KG1 (cell line): ENCODE measurements at regions not wholly inside any gene's neighbourhood (a gene's known extent, or its start where the extent isn't known, plus 50 kb on each side); places are given as distances from the start of the nearest gene placed in this dataset.
"Not testable (repeated sequence)": the region's sequence is repeated elsewhere in the genome, so short reads cannot be mapped to it uniquely, and the experiment has no call there.

Source experiments
- DNase-seq: peaks from one replicate; lab custom pipeline; 2025; lab: John Stamatoyannopoulos, UW

DNA sequence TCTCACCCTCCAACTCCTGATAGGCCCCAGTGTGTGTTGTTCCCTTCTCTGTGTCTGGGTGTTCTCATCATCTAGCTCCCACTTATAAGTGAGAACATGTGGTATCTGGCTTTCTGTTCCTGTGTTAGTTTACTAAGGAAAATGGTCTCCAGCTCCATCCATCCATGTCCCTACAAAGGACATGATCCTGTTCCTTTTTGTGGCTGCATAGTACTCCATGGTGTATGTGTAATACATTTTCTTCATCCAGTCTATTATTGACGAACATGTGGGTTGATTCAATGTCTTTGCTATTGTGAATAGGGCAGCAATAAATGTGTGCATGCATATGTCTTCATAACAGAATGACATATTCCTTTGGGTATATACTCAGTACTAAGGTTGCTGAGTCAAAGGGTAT lies 1397.0 kb downstream of the UQCRFS1 start:
- DNase-seq, result no peak

DNA sequence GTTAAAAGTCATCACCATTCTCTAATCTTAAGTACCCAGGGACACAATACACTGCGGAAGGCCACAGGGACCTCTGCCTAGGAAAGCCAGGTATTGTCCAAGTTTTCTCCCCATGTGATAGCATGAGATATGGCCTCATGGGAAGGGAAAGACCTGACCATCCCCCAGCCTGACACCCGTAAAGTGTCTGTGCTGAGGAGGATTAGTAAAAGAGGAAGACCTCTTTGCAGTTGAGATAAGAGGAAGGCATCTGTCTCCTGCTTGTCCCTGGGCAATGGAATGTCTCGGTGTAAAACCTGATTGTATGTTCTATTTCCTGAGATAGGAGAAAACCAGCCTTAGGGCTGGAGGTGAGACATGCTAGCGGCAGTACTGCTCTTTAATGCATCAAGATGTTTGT lies 1398.1 kb downstream of the UQCRFS1 start:
- DNase-seq, result not testable (repeated sequence)

DNA sequence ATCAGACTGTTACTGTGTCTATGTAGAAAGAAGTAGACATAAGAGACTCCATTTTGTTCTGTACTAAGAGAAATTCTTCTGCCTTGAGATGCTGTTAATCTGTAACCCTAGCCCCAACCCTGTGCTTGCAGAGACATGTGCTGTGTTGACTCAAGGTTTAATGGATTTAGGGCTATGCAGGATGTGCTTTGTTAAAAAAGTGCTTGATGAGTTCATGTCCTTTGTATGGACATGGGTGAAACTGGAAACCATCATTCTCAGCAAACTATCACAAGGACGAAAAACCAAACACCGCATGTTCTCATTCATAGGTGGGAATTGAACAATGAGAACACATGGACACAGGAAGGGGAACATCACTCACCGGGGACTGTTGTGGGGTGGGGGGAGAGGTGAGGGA lies 1398.7 kb downstream of the UQCRFS1 start:
- DNase-seq, result not testable (repeated sequence)

DNA sequence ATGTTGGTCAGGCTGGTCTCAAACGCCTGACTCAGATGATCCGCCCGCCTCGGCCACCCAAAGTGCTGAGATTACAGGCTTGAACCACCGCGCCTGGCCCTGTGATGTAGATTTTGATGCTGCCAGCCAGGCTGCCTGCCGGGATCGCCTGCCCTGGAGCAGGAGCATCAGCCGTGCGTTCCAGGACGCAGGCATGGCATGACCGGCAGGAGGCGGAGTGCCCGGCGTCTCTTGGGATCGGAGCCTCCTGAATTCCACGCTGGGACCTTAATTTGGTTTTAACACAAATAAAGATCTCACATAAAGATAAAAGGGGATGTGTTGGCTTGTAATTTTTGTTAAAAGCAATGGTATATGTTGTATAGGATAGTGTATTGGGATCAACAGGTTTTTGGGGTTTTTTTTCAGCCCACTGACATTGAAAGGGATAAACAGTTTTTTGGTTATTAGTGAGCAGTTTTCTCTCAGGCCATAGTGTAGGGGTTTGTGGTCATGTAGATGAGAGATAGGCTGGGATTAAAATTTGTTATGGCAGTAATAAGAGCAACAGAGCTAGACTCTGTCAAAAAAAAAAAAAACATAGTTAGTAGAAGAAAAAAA lies 1406.4 kb downstream of the UQCRFS1 start:
- no peak for DNase-seq

DNA sequence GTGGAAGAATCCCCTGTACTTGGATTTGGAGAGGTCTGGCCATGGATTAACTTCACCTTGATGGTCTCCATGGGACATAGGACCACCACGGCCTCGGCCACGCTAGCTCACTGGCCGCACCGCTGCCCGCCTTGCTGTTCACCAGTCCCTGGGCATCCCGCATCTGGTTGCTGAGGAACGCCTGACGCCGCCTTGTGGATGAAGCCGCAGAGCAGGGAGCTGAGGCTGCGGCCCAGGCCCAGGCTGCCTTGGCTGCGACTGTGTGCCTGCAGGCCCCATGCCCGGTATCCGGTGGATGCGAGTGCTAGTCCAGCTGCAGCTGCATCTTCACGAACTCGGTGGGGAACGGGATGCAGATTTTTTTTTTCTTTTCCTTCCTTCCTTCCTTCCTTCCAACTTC lies 1407.1 kb downstream of the UQCRFS1 start:
- DNase-seq, result no peak

DNA sequence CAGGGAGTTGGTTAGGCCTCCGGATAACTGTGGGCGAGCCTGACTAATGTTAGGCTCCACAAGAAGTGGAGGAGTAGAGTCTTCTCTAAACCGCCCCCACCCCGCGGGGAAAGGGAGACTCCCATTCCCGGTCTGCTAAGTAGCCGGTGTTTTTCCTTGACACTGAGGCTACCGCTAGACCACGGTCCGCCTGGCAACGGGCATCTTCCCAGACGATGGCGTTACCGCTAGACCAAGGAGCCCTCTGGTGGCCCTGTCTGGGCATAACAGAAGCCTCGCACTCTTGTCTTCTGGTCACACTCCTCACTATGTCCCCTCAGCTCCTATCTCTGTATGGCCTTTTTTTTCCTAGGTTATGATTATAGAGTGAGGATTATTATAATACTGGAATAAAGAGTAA lies 1410.7 kb downstream of the UQCRFS1 start:
- not testable (repeated sequence) for DNase-seq

DNA sequence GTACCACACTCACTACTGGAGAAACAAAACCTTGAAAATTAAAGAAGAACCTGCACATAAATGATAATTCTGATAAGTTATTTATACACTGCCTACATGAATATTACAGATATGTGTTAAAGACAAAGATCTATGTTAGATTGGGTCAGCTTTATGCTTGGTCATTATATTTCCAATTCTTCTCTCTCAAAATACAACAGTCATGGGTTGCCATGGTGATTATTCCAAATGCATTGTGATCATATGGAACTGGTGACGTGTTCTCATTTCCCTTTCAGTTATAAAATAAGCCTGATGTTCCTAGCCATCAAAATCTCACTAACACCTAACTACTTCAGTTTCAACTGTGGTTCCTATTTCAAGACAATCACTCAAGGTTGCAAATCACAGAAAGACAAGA lies 1416.4 kb downstream of the UQCRFS1 start:
- DNase-seq, result no peak

DNA sequence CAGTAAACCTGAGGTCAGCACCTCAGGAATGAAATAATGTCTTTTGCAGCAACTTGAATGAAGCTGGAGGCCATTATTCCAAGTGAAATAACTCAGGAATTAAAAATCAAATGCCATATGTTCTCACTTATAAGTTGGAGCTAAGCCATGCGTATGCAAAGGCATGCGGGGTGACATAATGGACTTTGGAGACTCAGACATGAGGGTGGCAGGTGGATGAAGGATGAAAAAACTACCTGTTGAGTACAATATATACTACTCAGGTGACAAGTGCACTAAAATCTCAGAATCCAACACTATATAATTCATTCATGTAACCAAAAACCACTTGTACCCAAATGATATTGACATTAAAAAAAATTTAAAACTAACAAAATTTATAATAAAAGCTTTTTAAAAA lies 1416.9 kb downstream of the UQCRFS1 start:
- no peak for DNase-seq

DNA sequence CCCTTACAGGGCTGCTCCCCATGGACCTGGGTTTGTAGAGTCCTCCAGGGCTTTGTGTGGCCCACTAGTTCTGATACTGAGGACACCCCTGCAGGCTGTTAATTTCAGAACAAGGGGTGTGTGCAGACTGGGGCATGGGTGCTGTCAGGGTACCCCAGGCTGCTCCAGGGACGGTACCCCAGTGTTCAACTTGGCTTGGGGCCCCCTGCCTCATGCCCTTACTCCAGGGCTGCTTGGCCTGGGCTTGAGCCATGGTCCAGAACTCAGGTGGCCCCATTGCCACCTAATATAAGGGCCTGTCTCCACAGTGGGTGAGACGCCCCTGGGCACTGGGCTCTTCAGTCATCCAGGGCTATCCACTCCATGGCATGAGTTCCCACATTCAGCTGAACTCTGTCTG lies 1417.6 kb downstream of the UQCRFS1 start:
- DNase-seq, result no peak

DNA sequence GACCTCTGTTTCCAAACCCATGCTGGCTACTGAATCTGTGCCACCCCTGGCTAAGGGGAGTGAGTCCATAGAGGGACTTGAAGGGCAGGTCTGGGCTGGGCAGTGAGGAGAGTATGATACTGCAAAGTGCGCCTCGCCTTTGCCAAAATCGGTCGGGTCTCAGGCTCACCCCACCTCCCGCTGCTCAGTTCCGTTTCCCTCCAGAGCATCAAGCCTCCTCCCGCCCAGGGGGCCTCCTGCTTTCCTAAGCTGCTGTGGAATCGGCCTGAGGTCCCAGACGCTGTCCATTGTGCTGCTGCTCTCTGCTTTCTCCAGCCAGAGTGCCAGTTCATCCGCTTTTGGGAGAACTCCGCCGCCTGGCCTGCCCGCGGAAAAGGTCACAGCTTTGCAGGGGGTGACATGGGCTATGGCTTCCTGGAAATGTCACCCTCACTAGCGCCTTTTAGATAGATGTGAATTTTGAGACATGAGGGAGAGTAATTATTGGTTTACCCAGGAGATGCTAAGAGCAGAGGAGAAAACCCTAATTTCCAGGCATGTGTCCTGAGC lies 1418.4 kb downstream of the UQCRFS1 start:
- DNase-seq, result no peak

DNA sequence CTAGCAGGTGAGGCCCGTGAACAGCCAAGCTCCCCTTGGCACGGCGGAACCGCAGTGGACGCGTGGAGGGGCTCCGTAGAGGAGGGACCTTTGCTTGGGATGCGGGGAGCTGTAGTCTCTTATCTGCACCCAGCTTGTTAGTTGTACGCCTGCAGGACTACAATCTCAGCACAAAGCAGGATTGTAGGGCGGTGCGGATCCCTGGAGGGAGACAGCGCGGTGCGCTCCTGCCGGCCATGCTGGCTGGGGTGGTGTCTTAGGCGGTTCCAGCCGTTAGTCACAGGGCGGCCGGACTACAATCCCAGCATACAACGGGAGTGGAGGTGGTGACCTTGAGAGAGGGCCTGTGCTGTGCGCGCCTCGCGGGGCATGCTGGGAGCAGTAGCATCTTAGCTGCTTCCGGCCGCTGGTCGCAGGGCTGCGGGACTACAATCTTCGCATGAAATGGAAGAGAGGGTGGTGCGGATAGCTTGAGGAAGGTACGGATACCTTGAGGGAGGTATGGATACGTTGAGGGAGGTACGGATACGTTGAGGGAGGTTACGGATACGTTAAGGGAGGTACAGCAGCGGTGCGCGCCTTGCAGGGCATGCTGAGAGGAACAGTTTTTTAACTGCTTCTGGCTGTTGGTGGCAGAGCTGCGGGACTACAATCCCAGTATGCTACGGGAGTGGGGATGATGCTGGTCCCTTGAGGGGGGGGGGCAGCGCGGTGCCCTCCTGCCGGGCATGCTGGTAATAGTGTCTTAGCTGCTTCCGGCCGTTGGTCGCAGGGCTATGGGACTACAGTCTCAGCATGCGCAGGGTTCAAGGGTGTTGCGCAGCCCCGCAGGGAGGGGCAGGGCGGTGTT lies 1419.1 kb downstream of the UQCRFS1 start:
- DNase-seq, result peak; percentile 75

DNA sequence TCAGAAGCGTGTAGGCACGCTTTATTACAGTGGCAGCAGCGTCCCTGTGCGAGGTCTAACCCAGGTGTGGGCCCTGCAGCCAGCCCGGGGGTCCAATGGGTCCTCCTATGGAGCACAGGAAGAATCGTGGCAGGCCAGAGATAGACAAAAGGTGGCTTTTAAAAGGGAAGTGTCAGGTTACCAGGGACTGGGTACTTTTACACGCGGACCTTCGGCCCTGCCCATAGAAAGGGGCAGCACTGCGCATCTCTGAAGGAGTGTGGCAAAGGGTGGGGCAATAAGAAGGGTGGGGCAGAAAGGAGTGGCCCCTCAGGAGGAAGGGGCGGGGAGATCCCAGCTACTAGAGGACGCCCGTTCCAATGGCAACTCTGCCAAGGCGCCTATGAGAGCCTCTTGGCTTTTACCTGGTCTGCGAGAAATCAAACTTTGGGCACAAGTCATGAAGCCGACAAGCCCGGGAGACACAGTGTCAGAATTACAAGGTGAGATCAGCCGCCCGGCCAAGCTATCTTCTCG lies 1419.8 kb downstream of the UQCRFS1 start:
- peak; percentile 75 for DNase-seq

DNA sequence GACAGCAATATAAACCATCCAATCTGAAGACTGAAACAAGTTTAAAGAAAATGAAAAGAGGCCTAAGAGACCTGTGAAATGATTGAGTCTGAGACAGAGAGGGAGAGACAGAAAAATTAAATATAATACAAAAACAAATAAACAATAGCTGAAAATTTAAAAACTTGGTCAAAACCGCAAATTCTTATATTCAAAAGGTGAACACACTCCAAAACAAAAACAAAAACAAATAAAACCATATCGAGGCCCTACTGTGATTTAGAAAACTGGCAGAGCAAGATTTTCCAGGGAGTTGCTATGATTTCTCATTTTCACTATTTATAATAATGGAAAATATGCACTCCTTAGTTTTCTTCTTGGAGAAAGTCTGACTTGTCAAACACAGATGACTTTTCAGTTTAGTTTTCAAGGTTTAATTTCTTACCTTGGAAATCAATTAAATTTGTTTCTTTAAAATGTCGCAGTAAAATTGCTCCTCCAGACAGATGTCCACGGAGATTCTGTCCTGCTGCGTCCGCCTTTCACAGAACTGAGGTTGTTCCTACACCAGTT lies 1420.3 kb downstream of the UQCRFS1 start:
- no peak for DNase-seq

DNA sequence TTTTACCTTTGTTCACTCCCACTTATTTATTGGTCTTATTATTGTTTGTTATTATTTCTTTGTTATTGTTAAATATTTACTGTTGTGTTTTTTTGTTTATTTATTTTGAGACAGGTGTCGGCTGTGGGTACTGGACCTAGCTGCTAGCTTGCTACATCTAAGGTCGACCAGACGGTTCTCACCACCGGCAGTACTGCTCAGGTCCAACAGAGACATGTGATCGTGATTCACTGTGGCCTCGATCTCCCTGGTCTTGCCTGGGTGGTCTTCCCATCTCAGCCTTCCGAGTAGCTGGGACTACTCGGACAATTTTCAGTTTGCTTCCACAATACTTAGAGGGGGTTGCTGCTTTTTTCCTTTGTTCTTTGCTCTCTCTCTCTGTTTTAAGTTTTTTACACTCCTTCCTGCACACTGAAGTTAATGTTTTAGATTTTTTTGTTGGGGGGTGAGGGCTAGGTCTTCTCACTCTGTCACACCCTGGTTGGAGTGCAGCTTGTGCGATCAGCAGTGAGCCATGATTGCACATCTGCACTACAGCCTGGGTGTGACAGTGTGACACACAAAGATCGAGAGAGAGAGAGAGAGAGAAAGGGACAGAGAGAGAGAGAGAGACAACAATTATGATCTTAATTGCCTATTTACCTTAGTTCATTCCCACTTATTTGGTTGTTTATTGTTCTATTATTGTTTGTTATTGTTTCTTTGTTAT lies 1432.4 kb downstream of the UQCRFS1 start:
- no peak for DNase-seq

DNA sequence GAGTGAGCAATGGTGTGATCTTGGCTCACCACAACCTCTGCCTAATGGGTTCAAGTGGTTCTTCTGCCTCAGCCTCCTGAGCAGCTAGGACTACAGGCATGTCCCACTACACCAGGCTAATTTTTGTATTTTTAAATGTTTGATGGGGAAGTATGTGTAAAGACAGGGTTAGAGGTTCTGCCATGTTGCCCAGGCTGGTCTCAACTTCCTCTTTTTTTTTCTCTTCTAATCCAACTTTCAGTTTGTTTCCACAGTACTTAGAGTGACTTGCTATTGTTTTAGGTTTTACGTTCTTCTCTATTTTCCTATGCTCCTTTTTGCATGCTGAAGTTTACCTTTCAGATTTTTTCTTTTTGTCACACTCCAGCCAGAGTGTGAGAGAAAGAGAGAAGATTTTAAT lies 1433.0 kb downstream of the UQCRFS1 start:
- DNase-seq, result no peak

DNA sequence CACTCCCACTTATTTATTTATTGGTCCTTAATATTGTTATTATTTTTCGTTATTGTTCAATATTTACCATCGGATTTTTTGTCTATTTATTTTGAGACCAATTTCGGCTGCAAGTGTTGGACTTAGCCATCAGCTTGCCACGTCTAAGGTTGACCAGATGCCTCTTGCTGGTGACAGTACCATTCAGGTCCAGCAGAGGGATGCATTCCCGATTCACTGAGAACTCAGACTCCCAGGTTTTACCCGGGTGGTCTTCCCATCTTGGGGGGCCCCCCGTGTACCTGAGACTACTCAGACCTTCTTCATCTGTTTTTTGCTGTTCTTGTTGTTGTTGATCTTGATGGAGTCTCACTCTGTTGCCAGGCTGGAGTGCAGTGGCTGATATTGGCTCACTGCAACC lies 1435.2 kb downstream of the UQCRFS1 start:
- DNase-seq, result no peak

DNA sequence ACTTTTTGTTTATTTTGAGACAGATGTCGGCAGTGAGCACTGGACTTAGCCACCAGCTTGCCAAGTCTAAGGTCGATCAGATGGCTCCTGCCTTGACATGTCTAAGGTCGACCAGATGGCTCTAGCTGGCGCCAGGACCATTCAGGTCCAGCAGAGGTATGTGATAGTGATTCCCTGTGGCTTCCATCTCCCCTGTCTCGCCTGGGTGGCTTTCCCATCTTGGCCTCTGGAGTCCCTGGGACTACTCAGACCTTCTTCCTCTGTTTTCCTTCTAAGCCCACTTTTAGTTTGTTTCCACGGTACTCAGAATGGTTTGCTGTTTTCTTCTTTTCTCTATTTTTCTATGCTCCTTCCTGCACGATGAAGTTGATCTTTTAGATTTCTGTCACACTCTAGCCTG lies 1435.7 kb downstream of the UQCRFS1 start:
- DNase-seq, result no peak

DNA sequence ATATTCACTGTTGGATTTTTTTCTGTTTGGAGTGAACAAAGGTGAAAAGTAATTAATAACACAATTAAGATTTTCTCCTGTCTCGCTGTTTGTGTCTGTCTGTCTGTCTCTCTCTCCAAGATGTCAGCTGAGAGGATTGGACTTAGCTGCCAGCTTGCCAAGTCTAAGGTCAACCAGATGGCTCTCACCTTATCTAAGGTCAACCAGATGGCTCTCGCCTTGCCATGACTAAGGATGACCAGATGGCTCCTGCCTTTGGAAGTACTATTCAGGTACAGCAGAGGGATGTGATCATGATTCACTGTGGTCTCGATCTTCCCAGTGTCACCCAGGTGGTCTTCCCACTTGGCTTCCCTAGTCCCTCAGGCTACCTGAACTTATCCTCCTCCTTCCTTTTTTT lies 1436.4 kb downstream of the UQCRFS1 start:
- no peak for DNase-seq

DNA sequence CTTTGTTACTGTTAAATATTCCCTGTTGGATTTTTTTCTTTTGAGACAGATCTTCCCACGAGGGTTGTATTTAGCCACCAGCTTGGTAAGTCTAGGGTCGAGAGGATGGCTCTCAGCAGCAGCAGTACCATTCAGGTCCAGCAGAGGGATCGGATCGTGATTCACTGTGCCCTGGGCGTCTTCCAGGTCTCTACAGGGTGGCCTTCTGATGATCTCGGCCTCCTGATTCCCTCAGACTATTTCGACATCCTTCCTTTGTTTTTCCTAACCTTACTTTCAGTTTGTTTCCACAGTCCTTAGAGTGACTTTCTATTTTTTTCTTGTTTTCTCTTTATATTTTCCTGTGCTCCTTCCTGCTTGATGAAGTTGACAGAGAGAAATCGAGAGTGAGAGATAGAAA lies 1436.9 kb downstream of the UQCRFS1 start:
- DNase-seq, result no peak

DNA sequence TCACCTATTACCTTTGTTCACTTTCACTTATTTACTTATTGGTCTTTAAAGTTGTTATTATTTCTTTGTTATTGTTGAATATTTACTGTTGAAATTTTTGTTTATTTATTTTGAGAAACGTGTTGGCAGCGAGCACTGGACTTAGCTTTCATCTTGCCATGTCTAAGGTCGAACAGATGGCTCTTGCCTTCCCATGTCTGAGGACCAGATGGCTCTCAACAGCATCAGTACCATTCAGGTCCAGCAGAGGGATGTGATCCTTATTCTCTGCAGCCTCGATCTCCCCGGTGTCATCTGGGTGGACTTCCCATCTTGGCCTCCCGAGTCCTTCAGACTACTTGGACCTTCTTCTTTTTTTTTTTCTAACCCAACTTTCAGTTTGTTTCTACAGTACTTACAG lies 1437.6 kb downstream of the UQCRFS1 start:
- no peak for DNase-seq

DNA sequence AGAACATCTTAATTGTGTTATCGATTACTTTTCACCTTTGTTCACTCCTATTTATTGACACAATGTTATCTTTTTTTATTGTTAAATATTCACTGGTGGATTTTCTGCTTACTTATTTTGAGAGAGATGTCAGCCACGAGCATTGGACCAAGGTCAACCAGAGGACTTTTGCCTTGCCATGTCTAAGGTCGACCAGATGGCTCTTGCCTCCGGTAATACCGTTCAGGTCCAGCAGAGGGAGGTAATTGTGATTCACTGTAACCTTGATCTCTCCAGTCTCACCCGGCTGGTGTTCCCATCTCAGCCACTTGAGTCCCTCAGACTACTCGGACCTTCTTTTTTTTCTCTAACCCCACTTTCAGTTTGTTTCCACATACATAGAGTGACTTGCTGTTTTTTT lies 1438.1 kb downstream of the UQCRFS1 start:
- DNase-seq, result no peak

DNA sequence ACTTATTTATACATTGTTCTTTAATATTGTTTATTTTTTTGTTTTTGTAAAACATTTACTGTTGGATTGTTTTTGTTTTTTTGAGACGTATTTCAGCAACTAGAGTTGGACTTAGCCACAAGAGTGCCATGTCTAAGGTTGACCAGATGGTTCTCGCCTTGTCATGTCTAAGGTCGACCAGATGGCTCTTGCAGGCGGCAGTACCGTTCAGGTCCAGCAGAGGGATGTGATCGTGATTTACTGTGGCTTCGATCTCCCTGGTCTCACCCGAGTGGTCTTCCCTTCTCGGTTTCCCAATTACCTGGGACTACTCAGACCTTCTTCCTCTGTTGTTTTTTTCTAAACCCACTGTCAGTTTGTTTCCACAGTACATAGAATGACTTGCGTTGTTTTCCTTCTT lies 1438.6 kb downstream of the UQCRFS1 start:
- DNase-seq, result no peak
